ENCODE measurements at regions not wholly inside any gene's neighbourhood (a gene's known extent, or its start where the extent isn't known, plus 50 kb on each side); places are given as distances from the start of the nearest gene placed in this dataset.
A peak's percentile ranks its signal among the peaks of the same experiment; 100 is the strongest.

DNA sequence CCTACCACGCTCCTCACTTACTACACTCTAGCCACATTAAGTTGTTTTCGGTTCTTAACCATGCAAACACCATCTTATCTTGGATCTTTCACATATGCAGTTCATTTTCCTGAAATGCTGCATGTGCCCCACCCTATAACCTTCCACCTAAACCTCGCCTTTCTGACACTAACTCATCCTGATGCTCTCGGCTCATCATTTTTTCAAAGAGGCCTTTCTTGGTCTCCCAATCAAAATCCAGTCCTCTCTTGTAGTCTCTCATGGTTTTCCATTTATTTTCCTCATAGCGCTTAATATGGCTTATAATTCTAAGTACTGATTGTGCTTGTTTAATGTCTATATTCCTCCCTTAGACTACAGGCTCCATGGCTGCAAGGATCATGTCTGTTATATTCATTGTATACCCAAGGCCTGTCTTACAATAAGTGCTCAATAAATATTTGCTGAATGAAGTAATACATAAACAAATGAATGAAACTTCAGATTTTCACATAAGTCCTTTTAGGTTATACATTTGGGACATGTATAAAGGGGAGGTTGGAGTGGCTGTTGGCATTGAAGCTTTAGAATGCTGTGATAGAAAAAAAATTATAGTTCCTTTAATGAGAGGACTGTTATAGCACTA, 79.2 kb upstream of the CDC42BPA start:
- TF ChIP-seq MAFF (IDR thresholded peaks at IDR 0.05; ENCODE audit: low read length) (no peak), TBL1XR1 (IDR thresholded peaks at IDR 0.05; ENCODE audit: low read length in 2 of 2) (0 out of 4 replicates have a peak, but pooled peaks of 1 of the 2 experiments have one; percentile 65), NCOA1 (IDR thresholded peaks at IDR 0.05; ENCODE audit: low read depth) (no peak), KDM5B (IDR thresholded peaks at IDR 0.05; ENCODE audit: insufficient replicate concordance, low read depth, low read length) (no peak), CTCF (IDR thresholded peaks at IDR 0.05 in 2 of 3, conservative IDR thresholded peaks at IDR 0.05 in 1 of 3; ENCODE audit: insufficient read depth in 2 of 3, low read depth in 1 of 3, low read length in 3 of 3) (no peak), ZEB2 (IDR thresholded peaks at IDR 0.05) (no peak), MYC (IDR thresholded peaks at IDR 0.05; ENCODE audit: low read depth, low read length) (peak; percentile 38; the same call in 1 of the 2 replicates), MYC (CRISPR knock-in tag; IDR thresholded peaks at IDR 0.05; ENCODE audit: borderline replicate concordance, low read depth) (no peak), BACH1 (tag; IDR thresholded peaks at IDR 0.05) (no peak; the same call in 1 of the 2 replicates)
- TF ChIP-seq, protein P1, sequence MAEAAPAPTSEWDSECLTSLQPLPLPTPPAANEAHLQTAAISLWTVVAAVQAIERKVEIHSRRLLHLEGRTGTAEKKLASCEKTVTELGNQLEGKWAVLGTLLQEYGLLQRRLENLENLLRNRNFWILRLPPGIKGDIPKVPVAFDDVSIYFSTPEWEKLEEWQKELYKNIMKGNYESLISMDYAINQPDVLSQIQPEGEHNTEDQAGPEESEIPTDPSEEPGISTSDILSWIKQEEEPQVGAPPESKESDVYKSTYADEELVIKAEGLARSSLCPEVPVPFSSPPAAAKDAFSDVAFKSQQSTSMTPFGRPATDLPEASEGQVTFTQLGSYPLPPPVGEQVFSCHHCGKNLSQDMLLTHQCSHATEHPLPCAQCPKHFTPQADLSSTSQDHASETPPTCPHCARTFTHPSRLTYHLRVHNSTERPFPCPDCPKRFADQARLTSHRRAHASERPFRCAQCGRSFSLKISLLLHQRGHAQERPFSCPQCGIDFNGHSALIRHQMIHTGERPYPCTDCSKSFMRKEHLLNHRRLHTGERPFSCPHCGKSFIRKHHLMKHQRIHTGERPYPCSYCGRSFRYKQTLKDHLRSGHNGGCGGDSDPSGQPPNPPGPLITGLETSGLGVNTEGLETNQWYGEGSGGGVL (CRISPR knock-in tag; IDR thresholded peaks at IDR 0.05): no peak
